GM21381 (cell line): ENCODE measurements at regions not wholly inside any gene's neighbourhood (a gene's known extent, or its start where the extent isn't known, plus 50 kb on each side); places are given as distances from the start of the nearest gene placed in this dataset.
A peak's percentile ranks its signal among the peaks of the same experiment; 100 is the strongest.

Experiments used
- ATAC-seq: cut with Tn5 transposase; IDR thresholded peaks from one replicate; pipeline ENCODE4 v1.9.1; 2021; ENCODE audit warnings: mild to moderate bottlenecking, moderate library complexity; ENCODE audit not compliant: unreplicated experiment

DNA sequence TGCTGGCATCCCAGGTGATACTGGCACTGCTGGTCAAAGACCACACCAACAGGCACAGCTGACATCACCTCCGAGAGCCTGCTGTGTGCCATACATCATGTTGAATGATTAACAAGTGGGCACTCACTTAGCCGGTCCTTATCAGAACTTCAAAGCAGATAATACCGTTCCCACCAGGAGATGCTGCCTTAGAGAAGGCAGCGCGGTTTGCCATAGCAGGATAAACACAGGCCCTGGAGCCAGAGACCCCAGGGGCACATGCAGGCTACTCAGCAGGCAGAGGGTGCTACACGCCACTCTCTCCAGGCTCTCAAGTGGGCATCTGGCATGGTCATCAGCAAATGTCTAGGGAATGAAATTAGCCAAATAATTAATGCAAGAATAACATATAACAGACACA, 86.5 kb upstream of the CST7 start:
- ATAC-seq: no peak

DNA sequence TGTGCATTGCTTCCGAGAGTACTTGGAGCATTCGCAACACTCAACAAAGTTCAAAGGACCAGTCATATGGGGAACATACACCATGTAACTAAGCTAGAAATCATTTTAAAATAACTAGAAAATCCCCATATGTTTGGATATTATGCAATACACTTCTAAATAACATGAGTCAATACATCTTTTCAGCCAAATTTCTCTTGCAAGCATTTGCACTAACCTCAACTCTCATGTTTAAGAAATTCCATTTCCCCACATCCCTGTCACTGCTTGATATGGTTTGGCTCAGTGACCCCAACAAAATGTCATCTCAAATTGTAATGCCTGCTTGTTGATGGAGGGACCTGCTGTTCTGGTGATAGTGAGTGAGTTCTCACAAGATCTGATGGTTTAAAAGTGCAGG, 85.7 kb upstream of the CST7 start:
- ATAC-seq: no peak

DNA sequence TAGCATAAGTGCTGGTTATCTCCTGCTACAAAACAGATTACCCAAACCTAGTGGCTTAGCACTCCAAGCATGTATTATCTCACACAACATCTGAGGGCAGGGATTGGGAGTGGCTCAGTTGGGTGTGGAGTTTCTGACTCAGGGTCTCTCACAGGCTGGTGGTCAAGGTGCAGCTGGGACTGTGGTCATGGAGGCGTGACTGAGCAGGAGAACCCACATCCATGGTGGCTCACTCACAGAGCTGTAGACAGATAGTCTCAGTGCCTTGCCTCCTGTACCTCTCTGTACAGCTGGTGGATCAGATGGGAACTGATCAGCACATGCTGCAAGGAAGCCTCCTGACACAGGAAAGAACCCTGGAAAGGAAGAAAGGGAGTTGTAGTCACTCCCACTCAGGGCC, 83.1 kb upstream of the CST7 start:
- ATAC-seq: no peak

DNA sequence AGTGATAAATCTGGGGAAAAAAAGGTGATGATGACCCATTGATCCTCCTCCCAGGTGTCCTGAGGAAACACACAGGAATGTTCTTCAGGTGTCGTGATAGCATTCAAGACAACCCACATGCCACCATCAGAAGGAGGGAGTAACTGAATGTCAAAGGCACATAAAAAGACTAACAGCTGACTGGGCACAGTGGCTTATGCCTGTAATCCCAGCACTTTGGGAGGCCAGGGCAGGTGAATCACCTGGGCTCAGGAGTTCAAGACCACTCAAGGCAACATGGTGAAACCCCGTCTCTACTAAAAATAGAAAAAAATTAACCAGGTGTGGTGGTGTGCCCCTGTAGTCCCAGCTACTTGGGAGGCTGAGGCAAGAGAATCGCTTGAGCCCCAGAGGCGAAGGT, 82.3 kb upstream of the CST7 start:
- no peak for ATAC-seq

DNA sequence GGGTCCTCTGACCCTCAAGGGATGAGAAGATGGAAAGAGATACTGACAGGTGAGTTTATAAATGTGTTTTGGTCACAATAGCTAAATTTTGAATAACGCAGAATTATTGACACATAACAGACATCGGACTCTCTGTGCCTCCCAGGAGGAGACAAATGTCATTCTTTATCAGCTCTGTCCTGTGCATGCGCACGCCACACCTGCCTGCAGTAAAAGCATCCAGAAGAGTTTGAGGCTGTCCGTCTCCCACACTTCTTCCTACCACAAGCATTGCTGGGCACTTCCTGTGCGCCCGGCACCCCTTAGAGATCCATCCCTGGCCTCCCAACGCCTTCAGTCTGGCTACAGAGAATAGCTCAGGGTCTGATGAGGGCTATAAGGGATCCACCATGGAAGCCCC, 81.5 kb upstream of the CST7 start:
- ATAC-seq: no peak

DNA sequence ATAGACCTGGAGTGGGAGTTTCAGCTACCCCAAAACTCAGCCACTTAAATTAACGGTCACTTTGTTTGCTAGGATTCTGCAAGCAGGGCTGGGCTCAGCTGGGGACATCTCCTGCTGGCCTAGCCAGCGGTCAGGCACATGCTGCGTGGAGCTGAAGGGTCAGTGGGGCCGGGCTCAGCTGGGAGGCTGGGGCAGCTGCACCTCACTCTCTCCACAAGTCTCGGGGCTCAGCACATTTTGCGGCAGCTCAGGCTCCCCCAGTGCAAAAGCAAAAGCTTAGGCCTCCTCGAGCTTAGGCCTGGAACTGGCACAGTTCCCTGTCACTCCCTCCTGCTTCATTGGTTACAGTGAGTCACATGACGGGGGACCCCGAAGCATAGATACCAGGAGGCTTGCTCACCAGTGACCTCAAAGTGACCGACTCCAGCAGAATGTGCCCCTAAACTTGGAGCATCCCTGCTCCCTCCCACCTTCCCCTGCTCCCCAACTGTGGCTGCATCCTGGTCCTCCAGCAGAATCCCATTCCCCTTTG, 80.6 kb upstream of the CST7 start:
- ATAC-seq: no peak

DNA sequence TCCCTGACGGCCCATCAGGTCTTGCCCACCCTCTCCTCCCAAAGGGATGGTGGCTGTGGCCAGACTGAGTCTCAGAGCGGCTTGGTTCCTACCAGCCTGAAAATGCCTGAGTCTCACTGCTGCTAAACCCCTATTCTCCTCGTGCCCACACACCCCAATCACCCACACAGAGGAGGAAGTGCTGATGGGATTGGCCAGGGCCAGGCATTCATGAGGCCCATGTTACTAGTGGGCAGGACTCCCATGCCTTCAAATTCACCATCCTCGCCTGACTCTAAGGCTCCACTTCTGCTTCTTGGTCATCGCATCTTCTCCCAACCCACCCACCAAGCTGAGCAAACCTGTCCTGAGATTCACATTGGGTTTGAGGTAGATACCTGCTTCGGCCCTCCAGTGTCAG, 80.1 kb upstream of the CST7 start:
- no peak for ATAC-seq

DNA sequence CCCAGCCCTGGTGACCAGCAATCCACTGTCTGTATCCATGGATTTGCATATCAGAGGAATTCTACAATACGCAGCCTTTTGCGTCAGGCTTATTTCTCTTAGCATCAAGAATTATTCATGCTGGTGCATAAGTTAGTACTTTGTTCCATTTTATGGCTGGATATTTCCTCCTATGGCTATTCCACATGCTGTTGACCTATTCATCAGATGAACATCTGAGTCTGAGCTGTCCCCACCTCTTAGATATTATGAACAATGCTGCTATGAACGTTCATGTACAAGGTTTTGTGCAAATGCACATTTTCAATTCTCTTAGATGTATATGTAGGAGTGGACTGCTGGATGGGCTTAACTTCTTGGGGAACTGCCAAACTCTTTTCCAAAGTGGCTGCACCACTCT, 79.0 kb upstream of the CST7 start:
- no peak for ATAC-seq

DNA sequence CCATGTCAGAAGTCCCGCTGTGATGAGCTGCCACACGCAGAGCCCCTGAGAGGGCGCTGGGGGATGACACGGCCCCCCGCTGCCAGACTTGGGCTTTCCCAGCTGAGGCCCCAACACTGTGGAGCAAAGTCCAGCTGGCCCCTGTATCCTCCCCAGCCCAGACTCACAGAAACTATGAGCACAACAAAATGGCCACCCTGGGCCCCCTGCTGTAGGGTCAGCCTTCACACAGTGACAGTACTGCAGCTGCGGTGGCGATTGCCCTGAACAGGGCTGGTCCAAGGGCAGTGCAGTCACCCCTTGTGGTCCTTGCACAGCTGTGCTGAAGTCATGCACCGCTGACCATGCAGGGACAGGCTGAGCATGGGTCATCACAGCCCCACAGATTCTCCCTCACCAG, 78.2 kb upstream of the CST7 start:
- ATAC-seq: peak; percentile 46

DNA sequence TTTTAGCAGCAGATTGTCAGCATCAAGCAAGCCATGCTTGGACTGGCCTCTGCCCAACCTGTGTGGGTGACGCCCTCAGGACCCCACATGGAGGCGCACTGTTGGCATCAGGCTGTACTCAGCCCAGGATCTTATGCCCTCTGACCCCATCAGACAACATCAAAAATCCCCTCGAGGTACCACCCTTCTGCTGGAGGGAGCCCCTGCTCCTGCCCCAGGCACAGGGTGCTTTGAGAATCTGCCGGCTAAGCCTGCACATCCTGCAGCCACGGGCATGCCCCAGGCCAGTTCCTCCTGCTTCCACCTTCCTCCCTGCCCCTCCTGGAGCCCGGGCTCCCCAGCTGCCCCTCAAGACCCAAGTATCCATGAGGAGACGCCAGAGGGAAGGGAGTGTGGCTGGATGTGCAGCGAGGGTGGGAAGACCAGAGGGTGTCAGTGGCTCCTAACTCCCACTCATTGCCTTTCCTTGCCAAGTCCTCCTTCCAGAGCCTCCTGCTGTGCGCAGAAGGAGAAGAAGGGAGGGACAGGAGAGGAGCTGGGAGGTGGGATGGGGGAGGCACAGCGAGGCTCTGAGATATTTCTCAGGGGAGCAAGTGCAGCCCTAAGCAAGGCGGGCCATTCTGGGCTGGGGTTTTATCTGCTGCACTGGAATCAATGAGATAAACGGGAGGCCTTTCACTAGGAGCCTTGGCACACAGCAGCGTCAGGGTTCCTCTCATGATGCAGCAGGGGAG, 77.4 kb upstream of the CST7 start:
- no peak for ATAC-seq

DNA sequence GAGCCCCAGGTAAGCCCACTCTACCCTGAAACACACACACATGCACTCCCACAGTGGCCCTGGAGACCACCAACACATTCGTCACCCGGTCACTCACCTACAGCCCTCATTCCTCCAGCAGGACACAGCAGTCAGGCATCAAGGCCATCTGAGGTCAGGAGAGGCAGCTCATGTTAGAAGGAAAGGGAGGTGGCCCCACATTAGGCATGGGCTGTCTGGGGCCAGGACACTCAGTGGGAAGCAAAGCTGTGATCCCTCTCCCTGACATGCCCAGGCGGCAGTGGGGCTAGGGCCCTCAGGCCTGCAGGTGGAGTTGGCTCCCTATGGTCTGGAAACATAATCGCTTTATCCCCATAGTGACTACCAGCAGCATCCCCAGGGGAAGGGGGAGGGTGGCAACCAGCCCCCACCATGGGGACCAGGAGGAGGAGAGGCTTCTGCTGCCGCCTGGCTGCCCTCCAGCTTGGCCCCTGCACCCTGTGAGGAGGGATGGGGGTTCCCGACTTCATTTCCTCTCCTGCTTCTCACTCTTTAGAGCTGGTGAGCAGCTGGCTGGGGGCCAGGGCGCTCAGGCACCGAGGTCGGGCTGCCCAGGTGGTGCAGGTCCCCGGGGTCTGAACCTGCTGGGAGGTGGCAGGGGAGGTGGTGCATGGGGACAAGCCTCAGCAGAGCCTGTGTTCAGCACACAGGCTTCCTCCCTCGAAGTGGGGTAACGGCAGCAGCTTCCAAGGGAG, 76.6 kb upstream of the CST7 start:
- ATAC-seq: no peak

DNA sequence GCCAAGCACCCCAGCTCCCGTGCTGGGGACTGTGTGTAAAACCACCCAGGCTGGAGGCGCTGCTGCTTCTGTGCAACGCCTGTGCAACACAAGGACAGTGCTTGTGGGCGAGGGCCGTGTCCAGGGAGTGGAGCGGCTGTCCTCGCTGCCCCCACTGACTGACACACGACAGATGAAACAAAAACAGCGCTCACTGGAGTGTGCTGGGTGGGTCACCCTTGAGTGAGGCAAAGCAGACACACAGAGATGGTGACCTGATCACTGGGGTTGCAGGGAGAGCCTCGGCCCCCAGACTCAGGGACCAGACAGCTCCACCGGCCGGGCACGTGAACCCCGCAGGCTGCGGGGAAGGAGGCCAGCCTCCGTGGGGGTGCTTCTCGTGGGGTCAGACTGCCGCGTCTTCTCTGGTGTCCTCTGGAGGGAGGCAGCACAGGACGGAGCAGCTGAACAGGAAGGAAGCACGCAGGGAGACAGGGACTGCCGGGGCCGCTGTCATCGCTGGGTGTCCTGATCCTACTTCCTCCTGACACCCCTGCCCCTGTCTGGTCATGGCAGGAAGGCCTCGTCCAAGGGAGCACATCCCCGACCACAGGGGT, 75.9 kb upstream of the CST7 start:
- ATAC-seq: no peak

DNA sequence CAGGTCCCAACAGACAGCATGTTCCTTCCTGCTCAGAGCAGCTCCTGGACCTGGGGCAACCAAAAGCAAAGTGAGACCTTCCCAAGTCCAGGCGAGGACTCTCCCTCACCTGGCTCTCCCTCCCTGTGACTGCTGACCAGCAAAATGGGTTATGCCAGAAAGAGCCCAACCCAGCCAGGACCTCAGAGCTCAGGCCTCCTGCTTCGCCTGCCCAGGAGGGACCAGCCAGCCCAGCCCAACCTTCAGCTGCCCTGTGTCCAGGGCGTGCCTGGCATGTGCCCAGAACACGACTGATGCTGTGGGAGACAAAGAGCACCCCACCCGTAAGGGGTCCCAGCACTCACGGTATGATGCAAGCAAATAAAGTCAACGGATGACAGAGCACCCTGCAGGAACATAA, 74.0 kb upstream of the CST7 start:
- no peak for ATAC-seq

DNA sequence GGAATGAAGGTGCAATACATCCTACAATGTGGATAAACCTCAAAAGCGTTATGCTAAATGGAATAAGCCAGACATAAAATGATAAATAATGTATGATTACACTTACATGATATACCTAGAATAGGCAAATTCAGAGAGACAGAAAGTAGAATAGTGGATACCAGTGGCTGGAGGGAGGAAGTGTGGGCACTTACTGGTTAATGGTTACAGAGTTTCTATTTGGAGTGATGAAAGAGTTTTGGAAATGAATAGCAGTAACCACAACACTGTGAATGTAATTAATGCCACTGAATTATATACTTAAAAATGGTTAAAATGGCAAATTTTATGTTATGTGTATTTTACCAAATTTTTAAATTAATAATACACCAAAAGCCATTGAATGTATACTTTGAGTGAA, 71.4 kb upstream of the CST7 start:
- no peak for ATAC-seq

DNA sequence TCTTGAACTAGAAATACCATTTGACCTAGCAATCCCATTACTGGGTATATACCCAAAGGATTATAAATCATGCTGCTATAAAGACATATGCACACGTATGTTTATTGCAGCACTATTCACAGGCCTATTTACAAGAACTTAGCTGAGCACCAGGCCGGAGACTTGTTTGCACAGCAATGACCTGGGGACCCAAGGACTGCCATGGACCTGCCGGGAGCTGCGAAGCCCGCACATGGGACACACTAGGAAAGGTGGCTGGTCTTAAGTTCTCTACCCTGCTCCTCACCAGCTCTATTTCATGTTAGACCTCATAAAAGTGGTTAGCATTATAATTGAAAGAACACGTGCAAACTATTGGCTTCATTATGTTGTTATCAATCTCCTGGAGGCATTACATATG, 70.4 kb upstream of the CST7 start:
- ATAC-seq: no peak

DNA sequence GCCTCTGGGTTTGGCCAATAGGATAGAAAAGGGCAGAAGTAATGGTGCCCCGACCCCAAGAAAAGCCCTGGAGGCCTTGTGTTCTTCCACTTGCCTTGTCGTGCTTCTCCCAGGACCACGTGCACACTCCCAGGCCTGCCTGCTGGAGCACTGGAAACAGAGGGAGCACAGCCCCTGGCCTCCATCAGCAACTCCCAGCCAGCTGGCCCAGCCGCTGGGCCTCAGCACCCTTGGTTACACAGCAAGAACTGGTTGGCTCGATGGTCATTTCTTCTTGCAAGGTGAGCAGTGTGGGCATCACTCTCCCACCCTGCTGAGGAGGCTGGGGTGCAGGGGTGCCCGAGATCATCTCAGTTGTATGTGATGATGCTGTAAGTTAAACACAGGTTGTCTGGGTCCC, 69.2 kb upstream of the CST7 start:
- ATAC-seq: no peak

DNA sequence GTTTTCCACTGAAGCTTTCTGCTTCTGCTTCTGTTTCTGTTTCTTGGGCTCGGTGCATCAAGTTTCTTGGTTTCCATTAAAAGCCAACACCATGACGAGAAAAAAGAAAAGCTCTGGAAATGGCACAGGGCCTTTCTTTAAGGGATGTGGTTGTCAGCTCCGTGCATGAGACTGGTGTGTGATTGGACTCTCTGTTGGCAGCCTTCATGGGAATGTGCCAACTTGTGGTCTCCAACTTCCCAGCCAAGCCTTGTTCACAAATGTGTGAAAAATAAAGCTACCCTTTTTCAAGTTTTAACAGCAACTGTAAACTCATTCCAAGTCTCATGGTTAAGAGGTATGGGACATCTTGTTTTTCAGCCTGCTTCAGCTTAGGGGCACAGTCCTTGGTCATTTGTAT, 68.7 kb upstream of the CST7 start:
- no peak for ATAC-seq

DNA sequence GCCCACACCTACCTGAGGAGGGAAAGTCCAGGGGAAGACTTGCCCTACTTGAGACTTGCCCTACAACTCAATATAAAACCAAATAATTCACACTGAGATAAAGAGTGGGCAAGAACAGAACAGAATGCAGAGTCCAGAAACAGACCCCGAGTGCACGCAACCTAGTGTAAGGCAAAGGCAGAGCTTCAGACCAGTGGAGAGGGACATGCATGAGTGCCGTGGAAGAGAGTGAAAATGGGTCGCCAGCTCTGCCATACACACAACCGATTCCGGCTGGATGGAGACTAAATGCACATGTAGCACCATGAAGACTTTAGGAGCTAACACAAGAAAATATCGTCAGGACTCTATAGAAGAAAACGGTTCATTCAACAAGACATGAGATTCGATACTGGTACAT, 58.8 kb upstream of the CST7 start:
- no peak for ATAC-seq

DNA sequence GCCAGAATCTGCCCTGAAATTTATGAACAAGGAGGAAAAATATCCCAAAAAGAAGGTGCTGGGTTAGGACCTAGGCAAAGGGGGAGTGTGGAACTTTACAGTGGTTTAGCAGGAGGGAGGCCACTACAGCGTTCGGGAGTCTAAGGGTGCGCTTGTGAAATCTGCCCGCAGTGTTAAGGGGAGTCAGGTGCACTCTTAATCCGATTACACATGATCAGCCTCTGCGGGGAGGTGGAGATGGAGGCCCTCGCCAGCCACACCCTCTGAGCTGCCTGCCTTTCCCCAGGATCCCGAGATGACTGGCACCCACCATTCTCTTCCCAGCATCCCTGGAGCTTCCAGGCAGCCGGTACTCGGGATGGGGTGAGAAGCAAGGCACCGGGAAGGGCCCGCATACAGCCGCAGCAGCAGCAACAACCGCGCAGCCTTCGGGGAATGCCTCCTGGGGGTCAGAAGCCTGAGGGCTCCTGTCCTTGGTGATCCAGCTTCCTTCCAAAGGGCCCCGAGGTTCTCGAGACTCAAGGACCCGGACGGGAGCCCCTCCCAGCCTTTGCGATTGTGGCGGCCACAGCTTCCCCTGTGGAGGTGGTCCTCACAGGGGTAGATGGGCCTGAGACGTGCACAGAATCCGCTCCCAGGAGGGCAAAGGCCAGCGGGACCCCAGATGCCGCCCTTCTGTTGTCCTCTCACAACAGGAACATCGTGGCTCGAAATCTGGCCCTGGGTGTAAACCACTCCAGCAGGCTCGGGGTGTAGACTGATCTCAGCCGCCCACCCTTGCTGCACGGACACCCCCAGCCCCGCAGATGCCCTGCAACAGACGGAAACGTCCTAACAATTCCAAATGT, 57.3 kb upstream of the CST7 start:
- no peak for ATAC-seq

DNA sequence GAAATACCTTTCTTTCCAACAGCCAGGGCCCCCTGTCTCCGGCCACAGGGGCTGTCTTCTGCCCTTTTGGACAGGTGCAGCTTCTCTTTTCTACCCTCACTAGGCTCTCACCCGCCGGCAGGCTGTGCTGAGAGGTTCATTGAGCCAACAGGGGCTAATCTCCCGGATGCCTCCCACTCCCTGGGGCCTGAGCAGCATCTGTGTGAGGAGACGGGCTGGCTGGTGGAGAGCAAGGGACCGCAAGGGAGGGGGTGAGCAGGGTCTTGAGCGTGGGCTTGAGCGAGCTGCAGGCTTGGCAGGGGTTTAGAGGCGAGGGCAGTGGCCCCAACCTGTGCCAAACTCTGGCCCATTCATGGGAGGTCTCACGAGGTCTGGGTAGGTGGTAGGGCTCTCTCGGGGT, 56.5 kb upstream of the CST7 start:
- no peak for ATAC-seq

DNA sequence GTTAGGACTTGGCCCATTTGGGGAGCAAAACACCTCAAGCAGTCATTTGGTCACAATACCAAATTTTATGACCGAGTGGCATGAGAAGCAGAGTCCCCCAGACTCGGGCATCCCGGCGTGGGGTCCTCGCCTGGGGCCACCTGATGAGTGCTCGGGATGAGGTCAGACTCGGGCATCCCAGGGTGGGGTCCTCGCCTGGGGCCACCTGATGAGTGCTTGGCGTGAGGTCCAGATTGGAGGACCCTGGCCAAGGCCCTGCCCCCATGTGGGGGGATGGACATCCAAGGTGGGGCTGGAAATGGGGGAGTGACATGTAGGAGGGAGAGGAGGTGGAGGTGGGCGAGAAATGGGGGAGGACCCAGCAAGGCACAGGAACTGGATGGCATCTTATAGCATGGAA, 56.1 kb upstream of the CST7 start:
- ATAC-seq: no peak
